Activated naive CD4-positive, alpha-beta T cell treated with anti-CD3 and anti-CD28 coated beads, Interleukin-2, amount 50 U/mL, for 72 hours (primary cell): ENCODE measurements at regions not wholly inside any gene's neighbourhood (a gene's known extent, or its start where the extent isn't known, plus 50 kb on each side); places are given as distances from the start of the nearest gene placed in this dataset.
"Not testable (repeated sequence)": the region's sequence is repeated elsewhere in the genome, so short reads cannot be mapped to it uniquely, and the experiment has no call there.

ENCODE experiments used
- ATAC-seq, 2 donors: fragments of 150-1000 bp; cut with Tn5 transposase; 2 replicates each; pipeline ENCODE4 v1.10.0; 2021; ENCODE audit warnings: mild to moderate bottlenecking in 2 of 2, moderate library complexity in 2 of 2
- DNase-seq, 2 donors: peaks; one replicate each; pipeline ENCODE4 v3.0.0; 2021 to 2022; ENCODE audit warnings: low spot score in 2 of 2
- H3K27ac Mint-ChIP-seq, 2 donors: one replicate each; pipeline ENCODE4 v1.8.0; 2022; ENCODE audit warnings: mild to moderate bottlenecking in 2 of 2, mixed read lengths in 2 of 2
- H3K36me3 Mint-ChIP-seq, 2 donors: one replicate each; pipeline ENCODE4 v1.8.0; 2022; ENCODE audit warnings: mixed read lengths in 2 of 2
- H3K9me3 Mint-ChIP-seq, 2 donors: one replicate each; pipeline ENCODE4 v1.8.0; 2022; ENCODE audit warnings: mixed read lengths in 2 of 2

DNA sequence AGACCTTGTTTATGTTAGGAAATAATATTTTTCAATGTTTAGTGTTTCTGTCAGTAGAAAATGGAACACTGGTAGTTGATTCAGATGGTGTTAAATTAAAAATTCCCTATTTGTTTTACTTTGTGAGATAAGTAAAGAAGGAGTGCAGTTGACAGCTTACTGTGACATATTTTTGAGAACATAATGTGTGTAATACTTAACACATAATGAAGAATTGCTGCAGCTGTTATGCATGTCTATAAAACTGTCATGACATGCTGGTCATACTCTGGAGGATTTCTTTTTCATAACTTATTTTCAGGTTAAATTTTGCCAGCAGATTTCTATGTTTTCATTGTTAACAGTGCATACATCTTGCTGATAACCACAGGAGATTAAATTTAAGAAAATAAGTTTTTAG is 296.1 kb downstream of the CTH start:
- Mint-ChIP-seq H3K27ac (no peak overlapping the region), H3K36me3 (no peaks in the 10 kb centered on the region), H3K9me3 (peaks cover 4 to 14% of the 10 kb centered on the region in 2 donors)
- ATAC-seq (no peak), DNase-seq (no peak)

DNA sequence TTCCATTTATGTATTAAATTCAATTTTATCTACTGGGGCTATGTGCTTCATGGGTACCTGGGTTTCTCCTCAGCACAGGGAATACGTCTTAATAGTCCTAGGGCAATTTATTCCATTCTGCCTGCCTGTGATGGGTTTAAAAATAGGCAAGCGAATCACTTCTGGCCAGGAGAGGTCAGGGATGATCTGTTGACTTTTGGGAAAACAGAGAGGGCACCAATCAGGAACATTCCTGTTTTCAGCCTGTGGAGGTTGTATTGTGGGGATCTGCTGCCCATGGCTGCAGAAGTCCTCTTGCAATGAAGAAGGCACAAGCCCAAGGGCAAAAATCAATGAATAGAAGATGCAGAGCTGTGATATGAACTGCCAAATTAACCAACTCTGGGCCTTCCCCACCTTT is 303.1 kb downstream of the CTH start:
- H3K36me3 Mint-ChIP-seq, result no peaks in the 10 kb centered on the region
- ATAC-seq, result no peak
- peaks cover 5 to 8% of the 10 kb centered on the region in 2 donors for H3K9me3 Mint-ChIP-seq
- no peak for DNase-seq
- H3K27ac Mint-ChIP-seq, result no peak overlapping the region

DNA sequence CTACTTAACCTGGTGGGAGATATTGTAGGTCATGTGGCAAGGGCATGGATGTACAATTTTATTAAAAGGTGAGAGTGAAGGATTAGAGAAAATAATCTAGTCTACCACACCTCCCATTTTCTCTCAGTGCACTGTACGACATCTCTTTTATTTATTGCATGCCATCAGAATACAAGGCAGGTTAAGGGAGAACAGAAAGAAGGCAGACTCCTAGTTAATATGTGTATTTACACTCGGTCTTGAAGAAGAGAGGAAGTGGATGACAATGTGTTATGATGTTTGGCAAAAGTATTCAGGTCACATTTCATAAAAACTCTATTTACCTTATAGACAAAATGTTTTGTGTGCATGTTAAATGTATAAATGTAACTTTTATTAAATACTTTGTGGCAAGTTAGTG is 306.1 kb downstream of the CTH start:
- peaks cover 4 to 8% of the 10 kb centered on the region in 2 donors for H3K9me3 Mint-ChIP-seq
- DNase-seq, result no peak

DNA sequence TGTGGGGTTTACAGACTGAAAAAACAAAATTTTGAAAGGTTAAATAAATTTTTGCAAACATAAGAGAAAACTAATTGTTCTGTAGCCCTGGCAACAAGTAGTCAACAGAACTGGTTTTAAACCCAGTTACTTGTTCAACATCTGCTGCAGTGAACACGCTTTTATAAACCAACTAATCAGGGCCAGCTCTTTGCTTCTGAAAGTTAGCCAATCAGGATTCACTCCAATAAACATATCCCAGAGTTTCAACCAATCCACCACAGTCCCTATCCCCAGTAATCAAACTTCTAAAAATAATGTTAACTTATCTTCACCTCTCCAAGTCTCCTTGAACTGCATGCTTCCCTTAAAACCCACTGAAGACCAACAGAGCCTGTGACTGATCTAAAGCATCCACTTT is 306.6 kb downstream of the CTH start:
- no peak for ATAC-seq
- Mint-ChIP-seq H3K27ac (no peak overlapping the region), H3K36me3 (no peaks in the 10 kb centered on the region), H3K9me3 (peaks cover 4 to 8% of the 10 kb centered on the region in 2 donors)
- no peak for DNase-seq

More for the DNA sequence above, 306.1 kb downstream of the CTH start:
- ATAC-seq, result no peak
- Mint-ChIP-seq H3K36me3 (no peaks in the 10 kb centered on the region), H3K27ac (no peak overlapping the region)

DNA sequence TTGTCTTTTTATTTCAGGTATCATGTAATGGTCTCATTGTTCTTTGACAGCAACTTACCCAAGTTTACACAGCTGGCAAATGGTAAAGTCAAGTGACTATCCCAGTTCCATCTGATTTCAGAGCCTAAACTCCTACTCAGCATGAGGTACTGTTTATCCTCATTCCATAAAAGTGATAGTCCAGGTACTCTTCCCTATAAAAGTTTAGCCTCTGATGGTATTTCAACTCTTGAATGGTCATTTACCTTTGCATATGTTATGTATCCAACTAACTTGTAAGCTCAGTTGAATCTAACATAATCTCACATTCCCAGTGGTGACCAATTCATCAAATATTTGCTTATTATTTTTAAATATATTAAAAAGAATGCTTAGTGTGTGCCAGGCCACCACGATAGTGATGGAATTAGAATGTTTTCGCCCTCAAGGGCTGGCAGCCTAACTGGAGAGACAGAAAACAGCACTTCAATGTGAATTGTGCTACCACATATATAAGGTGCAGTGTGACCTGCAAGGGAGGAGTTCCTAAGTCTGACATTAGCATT is 307.1 kb downstream of the CTH start:
- DNase-seq, result no peak
- no peaks in the 10 kb centered on the region for H3K36me3 Mint-ChIP-seq
- H3K9me3 Mint-ChIP-seq, result peaks cover 4 to 8% of the 10 kb centered on the region in 2 donors
- H3K27ac Mint-ChIP-seq, result no peak overlapping the region
- no peak for ATAC-seq

DNA sequence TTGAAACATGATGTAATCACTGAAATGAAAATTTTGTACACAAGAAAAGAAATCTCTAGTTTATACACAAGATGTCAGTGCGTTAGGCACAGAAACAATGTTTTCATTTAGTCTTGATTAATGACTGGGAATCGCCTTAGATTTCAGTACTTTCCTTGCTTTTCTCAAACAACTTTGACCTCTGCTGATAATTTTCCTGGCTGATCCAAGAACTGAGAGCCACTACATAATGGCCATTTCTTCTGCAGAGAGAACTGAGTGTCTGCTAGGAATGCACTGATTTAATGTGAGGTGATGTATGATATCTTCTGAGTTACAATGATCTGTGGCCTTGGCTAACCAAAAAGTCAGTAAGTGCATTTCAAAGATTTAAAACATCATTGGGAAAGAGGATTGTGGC is 308.1 kb downstream of the CTH start:
- no peak for ATAC-seq
- no peak for DNase-seq
- Mint-ChIP-seq H3K9me3 (peaks cover 4 to 15% of the 10 kb centered on the region in 2 donors), H3K36me3 (no peaks in the 10 kb centered on the region), H3K27ac (no peak overlapping the region)

DNA sequence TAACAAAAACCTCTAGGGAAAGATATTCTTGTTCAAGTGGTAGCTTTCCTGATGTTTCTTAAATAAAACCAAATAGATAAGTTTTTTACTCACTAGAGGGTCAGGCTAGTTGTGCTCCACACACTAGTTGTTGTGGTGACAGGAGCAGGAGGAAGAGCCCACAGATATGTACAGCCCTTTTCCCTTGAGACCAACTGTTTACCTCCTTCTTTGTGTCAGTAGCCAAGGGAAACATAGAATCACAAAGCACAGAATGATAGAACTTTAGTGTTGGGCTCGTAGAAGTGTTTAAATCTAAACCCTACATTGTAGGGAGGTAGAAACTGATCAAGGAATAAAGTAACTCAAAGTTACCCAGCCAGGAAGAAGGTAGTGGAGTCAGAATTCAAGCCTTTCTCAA is 309.0 kb downstream of the CTH start:
- Mint-ChIP-seq H3K9me3 (peaks cover 7 to 17% of the 10 kb centered on the region in 2 donors), H3K27ac (no peak overlapping the region), H3K36me3 (peaks cover 0 to 2% of the 10 kb centered on the region in 2 donors)
- DNase-seq, result no peak
- ATAC-seq, result no peak

GRCh38 chr1:70720521-70720920 is 309.5 kb downstream of the CTH start:
- ATAC-seq, result no peak

DNA sequence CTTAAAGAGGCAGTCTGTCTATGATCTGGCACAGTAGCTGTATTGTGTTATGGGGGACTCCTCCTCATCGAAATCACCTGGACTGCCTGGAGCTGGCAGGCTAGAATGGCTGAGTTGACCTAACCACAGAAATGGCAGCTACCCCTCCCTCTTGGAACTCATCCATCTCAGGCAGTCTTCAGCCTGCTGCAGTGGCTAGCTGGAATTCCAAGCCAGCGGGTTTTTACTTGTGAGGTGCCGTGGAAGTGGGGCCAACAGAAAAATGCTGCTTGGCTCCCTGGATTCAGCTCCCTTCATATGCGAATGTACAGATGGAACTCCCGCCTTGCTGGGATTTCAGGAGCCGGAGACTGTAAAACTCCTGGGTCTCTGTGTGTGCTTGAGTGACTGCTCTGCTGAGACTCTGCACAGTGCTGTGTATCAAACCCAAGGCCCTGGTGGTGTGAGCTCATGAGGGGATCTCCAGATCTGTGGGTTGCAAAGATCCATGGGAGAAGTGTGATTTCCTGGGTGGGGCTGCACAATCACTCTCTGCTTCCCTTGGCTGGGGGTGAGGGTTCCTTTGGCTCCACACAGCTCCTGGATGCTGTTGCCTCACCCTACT is 316.9 kb downstream of the CTH start:
- Mint-ChIP-seq H3K9me3 (peaks cover 24 to 32% of the 10 kb centered on the region in 2 donors), H3K27ac (no peak overlapping the region), H3K36me3 (peaks cover 0 to 14% of the 10 kb centered on the region in 2 donors)
- ATAC-seq (no peak), DNase-seq (no peak)

More at GRCh38 chr1:70720521-70720920, 309.5 kb downstream of the CTH start:
- Mint-ChIP-seq H3K27ac (no peak overlapping the region), H3K36me3 (peaks cover 0 to 6% of the 10 kb centered on the region in 2 donors), H3K9me3 (peaks cover 11 to 21% of the 10 kb centered on the region in 2 donors)
- DNase-seq, result no peak

DNA sequence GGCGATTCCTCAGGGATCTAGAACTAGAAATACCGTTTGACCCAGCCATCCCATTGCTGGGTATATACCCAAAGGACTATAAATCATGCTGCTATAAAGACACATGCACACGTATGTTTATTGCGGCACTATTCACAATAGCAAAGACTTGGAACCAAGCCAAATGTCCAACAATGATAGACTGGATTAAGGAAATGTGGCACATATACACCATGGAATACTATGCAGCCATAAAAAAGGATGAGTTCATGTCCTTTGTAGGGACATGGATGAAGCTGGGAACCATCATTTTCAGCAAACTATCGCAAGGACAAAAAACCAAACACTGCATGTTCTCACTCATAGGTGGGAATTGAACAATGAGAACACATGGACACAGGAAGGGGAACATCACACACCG is 311.1 kb downstream of the PTGER3 start:
- ATAC-seq, H3K9me3 Mint-ChIP-seq, DNase-seq, H3K36me3 Mint-ChIP-seq, H3K27ac Mint-ChIP-seq: not testable (repeated sequence)

- no peak for DNase-seq
- Mint-ChIP-seq H3K9me3 (peaks cover 0 to 9% of the 10 kb centered on the region in 2 donors), H3K36me3 (no peaks in the 10 kb centered on the region), H3K27ac (no peak overlapping the region)
- ATAC-seq, result no peak
These were observed 310.5 kb downstream of the PTGER3 start for GRCh38 chr1:70737125-70737524.

DNA sequence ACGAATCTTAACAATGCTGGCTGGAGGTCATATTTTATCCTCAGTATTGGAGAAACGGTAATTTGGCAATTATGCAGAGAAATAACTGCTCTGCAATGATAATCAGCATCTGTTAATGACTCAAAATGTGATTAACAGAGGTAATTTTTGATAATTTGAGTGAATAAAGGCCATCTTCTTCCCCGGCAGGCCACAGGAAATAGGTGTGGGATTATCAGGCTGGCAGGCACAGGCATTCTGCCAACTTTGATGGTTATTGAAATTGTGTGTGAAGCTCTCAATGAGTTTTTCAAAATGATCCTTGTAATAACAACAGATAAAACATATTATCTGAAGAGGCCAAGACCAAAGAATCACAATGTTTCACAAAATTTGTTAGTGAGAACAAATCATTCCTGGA is 309.0 kb downstream of the PTGER3 start:
- no peaks in the 10 kb centered on the region for H3K36me3 Mint-ChIP-seq
- DNase-seq (no peak), ATAC-seq (no peak)
- H3K27ac Mint-ChIP-seq, result no peak overlapping the region
- peaks cover 12 to 22% of the 10 kb centered on the region in 2 donors for H3K9me3 Mint-ChIP-seq

DNA sequence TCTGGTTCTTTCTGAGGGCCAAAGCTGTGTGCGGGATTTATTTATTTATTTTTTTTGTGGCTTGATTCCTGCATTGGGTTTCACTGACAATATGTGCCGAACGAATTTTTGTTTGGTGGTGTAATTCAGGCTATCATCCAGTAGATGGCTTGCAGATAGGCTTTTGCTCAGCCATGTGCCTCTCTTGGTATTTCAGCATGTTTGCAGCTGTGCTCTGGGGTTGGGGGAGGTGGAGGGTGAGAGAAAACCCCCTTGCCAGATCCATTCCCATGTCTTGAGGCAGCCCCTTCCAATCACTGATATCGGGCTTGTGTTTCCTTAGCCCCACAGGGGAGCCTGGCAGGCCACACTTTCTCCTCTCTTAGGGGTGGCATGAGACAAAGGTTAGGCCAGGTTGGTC is 302.4 kb downstream of the PTGER3 start:
- H3K36me3 Mint-ChIP-seq, result peaks cover 0 to 19% of the 10 kb centered on the region in 2 donors
- no peak overlapping the region for H3K27ac Mint-ChIP-seq
- ATAC-seq, result no peak
- peaks cover 37 to 47% of the 10 kb centered on the region in 2 donors for H3K9me3 Mint-ChIP-seq
- no peak for DNase-seq

GRCh38 chr1:70746062-70746461 is 301.6 kb downstream of the PTGER3 start:
- H3K27ac Mint-ChIP-seq, ATAC-seq, DNase-seq: not testable (repeated sequence)
- H3K9me3 Mint-ChIP-seq, result peaks cover 37 to 51% of the 10 kb centered on the region in 2 donors
- H3K36me3 Mint-ChIP-seq, result peaks cover 0 to 23% of the 10 kb centered on the region in 2 donors

DNA sequence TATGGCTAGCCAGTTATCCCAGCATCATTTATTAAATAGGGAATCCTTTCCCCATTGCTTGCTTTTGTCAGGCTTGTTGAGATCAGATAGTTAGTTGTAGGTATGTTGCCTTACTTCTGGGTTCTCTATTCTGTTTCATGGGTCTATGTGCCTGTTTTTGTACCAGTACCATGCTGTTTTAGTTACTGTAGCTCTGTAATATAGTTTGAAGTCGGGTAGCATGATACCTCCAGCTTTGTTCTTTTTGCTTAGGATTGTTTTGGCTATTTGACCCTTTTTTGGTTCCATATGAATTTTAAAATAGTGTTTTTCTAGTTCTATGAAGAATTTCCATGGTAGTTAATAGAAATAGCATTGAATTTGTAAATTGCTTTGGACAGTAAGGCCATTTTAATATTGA is 300.5 kb downstream of the PTGER3 start:
- not testable (repeated sequence) for DNase-seq, ATAC-seq, H3K27ac Mint-ChIP-seq
- peaks cover 0 to 27% of the 10 kb centered on the region in 2 donors for H3K36me3 Mint-ChIP-seq
- H3K9me3 Mint-ChIP-seq, result peaks cover 40 to 47% of the 10 kb centered on the region in 2 donors

- H3K27ac Mint-ChIP-seq, ATAC-seq, DNase-seq: not testable (repeated sequence)
- Mint-ChIP-seq H3K9me3 (peaks cover 28 to 33% of the 10 kb centered on the region in 2 donors), H3K36me3 (peaks cover 6 to 21% of the 10 kb centered on the region in 2 donors)
These were observed 295.8 kb downstream of the PTGER3 start for GRCh38 chr1:70751676-70752287.

DNA sequence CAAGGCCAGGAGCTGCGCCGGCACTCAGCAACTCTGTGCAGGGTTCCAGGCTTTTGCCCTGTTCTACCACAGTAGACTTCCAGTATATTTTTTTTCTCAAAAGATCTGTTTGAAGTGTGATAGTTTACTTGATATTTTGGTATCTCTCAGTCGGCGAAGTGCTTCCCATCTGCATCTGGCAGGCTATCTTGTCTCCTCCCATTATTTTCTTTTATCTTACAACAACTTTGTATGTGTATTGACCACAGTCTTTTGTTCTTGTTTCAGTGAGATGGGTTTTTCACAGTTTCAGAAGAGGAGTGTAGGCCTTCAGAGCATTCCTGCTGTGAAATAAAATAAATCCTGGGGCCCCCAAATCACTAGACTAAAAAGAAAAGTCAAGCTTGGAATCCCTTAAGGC is 292.9 kb downstream of the PTGER3 start:
- Mint-ChIP-seq H3K36me3 (peaks cover 6 to 13% of the 10 kb centered on the region in 2 donors), H3K27ac (no peak overlapping the region), H3K9me3 (peaks cover 18 to 24% of the 10 kb centered on the region in 2 donors)
- ATAC-seq, result no peak
- DNase-seq, result no peak

DNA sequence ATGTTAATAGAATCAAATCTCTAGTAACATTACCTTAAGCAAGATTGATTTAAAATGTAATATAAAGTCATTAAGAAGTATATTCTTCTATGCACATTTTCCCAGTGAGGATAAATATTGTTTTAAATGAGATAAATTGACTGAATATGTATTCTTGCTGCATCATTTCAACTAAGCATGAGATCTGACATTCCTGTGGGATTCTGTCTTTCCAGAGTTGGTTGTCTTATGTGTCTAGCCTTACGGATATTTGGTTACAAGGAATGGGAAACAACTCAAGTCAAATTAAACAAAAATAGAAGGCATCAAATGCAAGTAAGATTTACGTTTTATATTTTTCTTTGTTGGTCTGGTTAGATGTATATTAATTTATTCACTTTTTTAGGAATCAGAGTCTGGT is 287.5 kb downstream of the PTGER3 start:
- H3K36me3 Mint-ChIP-seq, result no peaks in the 10 kb centered on the region
- H3K9me3 Mint-ChIP-seq, result peaks cover 4 to 6% of the 10 kb centered on the region in 2 donors
- DNase-seq, result no peak
- no peak overlapping the region for H3K27ac Mint-ChIP-seq
- ATAC-seq, result no peak
